GM12864 (cell line): ENCODE measurements at regions not wholly inside any gene's neighbourhood (a gene's known extent, or its start where the extent isn't known, plus 50 kb on each side); places are given as distances from the start of the nearest gene placed in this dataset.

Experiments used
- DNase-seq: peaks from one replicate; pipeline ENCODE4 v3.0.0-alpha.2; 2011; ENCODE audit warnings: low read depth
- H3K4me3 ChIP-seq: 2 replicates; pipeline ENCODE4 v1.5.1; 2011; ENCODE audit warnings: mild to moderate bottlenecking, low read depth, low read length, control low read depth
- TF ChIP-seq, protein P1 (sequence below): IDR thresholded peaks from 2 replicates; pipeline ENCODE4 v1.5.1; 2011; ENCODE audit warnings: low read depth, mild to moderate bottlenecking, moderate library complexity, low read length, control low read depth, inconsistent platforms; ENCODE audit errors: missing control alignments

DNA sequence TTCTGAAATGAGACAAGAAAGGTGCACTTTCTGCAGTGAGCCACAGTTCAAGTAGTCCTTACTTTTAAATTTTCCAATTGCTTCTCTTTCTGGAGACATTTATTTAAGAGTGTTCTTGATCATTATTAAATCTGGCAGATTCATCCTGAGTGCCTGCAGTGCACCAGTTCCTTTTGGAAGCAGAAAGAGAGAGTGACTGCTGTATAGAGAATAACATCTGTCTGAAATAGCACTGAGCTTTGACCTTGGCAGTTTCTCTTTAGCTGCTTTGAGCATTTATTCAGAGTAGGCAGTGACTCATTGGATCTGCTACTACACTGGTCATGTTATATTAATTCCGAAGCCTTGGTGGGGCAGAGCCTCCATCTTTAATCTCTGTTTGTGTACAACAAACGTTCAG, 1373.7 kb downstream of the PCDH9 start:
- DNase-seq: no peak
- TF ChIP-seq, protein P1, sequence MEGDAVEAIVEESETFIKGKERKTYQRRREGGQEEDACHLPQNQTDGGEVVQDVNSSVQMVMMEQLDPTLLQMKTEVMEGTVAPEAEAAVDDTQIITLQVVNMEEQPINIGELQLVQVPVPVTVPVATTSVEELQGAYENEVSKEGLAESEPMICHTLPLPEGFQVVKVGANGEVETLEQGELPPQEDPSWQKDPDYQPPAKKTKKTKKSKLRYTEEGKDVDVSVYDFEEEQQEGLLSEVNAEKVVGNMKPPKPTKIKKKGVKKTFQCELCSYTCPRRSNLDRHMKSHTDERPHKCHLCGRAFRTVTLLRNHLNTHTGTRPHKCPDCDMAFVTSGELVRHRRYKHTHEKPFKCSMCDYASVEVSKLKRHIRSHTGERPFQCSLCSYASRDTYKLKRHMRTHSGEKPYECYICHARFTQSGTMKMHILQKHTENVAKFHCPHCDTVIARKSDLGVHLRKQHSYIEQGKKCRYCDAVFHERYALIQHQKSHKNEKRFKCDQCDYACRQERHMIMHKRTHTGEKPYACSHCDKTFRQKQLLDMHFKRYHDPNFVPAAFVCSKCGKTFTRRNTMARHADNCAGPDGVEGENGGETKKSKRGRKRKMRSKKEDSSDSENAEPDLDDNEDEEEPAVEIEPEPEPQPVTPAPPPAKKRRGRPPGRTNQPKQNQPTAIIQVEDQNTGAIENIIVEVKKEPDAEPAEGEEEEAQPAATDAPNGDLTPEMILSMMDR: no peak
- no peak overlapping the region for H3K4me3 ChIP-seq

DNA sequence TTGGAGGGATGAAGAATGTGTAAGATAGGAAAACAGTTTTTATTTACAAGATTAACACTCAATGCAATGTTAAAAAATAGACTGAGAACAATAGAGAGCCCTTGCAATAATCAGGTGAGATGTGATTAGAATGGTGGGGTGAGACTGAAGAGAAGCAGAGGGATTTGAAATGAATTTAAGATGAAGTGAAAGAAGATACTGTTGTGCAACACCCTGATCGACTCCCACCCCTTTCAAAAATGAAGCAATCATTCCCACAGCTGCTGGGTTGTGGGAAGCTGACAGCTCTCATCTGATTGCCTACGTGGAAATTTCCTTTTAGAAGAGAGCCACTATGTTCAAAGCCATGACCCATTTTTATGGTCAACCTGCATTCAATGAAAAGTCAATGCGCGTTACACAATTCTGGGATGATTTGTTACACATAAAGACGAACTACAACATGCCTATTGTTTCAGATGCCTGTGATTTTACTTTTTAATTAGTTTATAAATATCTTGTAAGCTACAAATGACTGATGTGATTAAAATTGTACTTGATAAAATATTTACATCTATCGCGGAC, 1374.8 kb downstream of the PCDH9 start:
- H3K4me3 ChIP-seq: no peak overlapping the region
- TF ChIP-seq, protein P1: no peak
- DNase-seq: no peak

DNA sequence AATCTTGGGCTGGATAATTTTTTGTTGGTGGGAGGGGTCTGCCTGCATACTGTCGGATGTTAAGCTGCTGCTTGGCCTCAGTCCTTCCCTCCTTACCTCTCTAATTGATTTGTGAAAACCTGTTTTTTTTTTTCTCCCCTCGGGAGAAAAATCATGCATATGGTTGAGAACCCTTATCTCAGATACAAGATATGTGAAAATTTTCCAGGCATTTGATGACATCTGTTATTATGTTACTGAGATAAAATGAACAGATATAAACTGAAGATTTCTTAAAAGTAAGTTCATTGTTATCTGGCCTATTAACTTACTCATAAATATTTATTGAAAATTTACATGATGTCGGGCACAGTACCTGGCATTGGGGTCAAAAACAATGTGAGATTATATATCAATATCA, 1375.7 kb downstream of the PCDH9 start:
- no peak for DNase-seq
- TF ChIP-seq, protein P1: no peak
- H3K4me3 ChIP-seq: no peak overlapping the region

DNA sequence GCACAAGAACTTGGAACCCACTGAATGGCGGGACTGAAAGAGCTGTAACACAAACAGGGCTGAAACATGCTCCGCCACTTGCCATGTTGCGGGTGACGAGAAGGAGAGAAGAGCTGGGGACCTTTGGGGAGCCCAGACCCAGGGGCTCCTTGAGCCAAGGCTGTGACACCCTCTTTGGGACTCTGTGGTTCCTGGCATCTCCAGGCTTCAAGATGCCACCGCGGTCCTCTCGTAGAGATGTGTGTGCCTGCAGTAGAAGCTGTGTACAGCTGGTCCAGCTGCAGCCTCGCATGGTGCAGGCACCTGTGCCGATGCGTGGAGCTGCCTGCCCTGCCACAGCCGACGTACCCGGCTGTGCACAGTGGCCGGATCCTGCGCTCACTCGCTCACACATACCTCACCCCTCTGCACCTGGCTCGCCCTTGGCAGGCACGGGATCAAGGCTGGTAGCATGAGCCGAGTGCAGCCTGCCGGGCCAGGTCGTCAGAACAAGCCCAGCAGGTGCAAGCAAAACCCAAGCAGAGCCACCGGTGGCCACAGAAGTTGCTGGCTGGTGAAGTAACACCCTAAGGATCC, 1385.8 kb downstream of the PCDH9 start:
- DNase-seq: no peak
- TF ChIP-seq, protein P1: no peak
- H3K4me3 ChIP-seq: no peak overlapping the region

DNA sequence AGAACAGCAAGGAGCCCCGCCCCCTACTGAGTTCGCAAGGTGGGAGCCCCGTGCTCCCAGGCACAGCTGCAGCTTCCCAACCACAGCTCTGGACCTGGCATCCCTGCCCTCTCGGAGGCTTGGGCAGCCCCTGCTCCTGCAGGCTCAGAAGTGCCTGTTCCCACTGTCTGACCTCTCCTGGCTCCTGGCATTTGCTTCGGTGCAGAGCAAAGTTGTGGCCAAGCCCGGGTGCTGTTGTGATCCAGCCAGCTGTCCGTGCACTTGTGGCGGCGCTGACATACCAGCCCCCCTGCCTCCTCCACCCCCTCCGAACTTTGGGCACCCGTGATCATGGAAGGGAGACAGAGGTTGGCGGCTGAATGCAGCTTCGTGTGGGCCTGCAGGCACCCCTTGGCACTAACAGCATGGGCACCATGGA, 1386.8 kb downstream of the PCDH9 start:
- no peak overlapping the region for H3K4me3 ChIP-seq
- TF ChIP-seq, protein P1: no peak
- no peak for DNase-seq

DNA sequence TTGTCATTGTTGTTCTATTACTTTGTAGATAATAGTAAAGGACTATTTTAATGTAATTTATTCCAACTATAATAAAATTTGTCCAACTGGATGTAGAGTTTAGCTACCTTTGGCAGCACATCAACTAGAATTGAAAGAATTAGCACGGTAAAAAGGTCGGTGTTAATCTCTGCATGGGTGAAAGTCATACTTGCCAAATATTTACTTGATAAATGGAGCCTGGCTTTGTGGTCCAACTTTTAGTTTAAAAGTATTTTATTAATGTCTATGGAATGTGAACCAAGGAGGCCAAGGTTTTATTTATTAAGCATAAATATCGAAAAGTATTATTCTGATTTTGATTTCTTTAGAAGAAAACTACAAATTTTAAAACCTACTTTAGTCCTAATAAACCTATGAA, 1389.0 kb downstream of the PCDH9 start:
- no peak for DNase-seq
- TF ChIP-seq, protein P1: no peak
- no peak overlapping the region for H3K4me3 ChIP-seq

DNA sequence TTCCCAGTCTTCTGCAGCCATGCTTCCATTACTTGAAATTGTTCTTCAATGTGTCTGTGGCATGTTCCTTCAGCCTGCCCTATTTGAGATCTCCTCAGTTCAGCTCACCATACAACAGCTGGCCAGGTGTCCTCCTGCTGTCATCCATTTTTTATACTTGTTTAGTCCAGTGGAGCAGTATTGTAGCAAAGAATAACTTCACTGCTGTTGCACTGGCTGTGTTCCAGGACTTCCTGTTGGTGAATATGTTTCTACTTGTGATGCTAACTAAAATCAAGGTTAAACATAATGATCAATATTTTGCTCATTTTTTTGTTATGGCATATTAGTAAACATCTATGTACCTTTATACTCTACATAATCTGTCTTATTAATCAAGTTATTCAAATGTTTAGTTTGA, 1394.1 kb downstream of the PCDH9 start:
- DNase-seq: no peak
- TF ChIP-seq, protein P1: no peak
- no peak overlapping the region for H3K4me3 ChIP-seq
